HFFc6 (cell line): ENCODE measurements at regions not wholly inside any gene's neighbourhood (a gene's known extent, or its start where the extent isn't known, plus 50 kb on each side); places are given as distances from the start of the nearest gene placed in this dataset.

Source experiments
- DNase-seq: peaks from one replicate; pipeline ENCODE4 v3.0.0-alpha.2; 2018
- H3K27ac Mint-ChIP-seq: 2 replicates; pipeline ENCODE4 v1.8.0; 2020; ENCODE audit warnings: mild to moderate bottlenecking, mixed read lengths
- H3K27me3 Mint-ChIP-seq: 2 replicates; pipeline ENCODE4 v1.8.0; 2021; ENCODE audit warnings: mild to moderate bottlenecking, moderate library complexity, mixed read lengths; ENCODE audit not compliant: insufficient read depth
- H3K36me3 Mint-ChIP-seq: 2 replicates; pipeline ENCODE4 v1.8.0; 2021; ENCODE audit warnings: low read depth, mixed read lengths
- H3K4me1 Mint-ChIP-seq: 2 replicates; pipeline ENCODE4 v1.8.0; 2020; ENCODE audit warnings: low read depth, mixed read lengths
- H3K4me3 Mint-ChIP-seq: 2 replicates; pipeline ENCODE4 v1.8.0; 2020; ENCODE audit warnings: mild to moderate bottlenecking, moderate library complexity, mixed read lengths
- H3K9me3 Mint-ChIP-seq: 2 replicates; pipeline ENCODE4 v1.8.0; 2020; ENCODE audit warnings: mild to moderate bottlenecking, mixed read lengths
- TF ChIP-seq, protein P1 (sequence below): fragments of 200-600 bp; sonication (generic); IDR thresholded peaks from 2 replicates; pipeline ENCODE4 v1.5.0; 2021; ENCODE audit warnings: antibody characterized with exemption, mild to moderate bottlenecking

DNA sequence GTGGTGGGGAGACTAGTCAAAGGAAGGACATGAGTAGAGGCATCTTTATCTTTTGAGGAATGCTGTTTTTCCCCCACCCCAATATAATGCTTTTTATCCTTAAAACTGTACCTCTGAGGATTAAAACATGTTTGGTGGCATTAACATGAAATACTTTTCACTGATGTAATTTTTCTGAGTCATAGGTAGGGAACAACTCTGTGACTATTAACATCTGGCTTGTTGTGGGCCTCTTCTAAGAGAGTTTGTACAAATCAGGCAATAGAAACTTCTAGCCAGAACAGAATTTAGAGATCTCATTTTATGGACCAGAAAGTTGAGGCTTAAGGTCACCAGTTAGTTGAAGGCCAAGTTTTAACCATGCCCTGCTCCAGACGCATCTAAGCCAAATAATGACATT, 207.6 kb downstream of the SOX3 start:
- DNase-seq = no peak
- Mint-ChIP-seq H3K27me3 (no peaks in the 10 kb centered on the region), H3K36me3 (no peaks in the 10 kb centered on the region), H3K9me3 (peaks cover 17% of the 10 kb centered on the region; the same call in 1 of the 2 replicates), H3K4me3 (no peak overlapping the region), H3K4me1 (no peaks in the 10 kb centered on the region), H3K27ac (no peak overlapping the region)
- TF ChIP-seq, protein P1, sequence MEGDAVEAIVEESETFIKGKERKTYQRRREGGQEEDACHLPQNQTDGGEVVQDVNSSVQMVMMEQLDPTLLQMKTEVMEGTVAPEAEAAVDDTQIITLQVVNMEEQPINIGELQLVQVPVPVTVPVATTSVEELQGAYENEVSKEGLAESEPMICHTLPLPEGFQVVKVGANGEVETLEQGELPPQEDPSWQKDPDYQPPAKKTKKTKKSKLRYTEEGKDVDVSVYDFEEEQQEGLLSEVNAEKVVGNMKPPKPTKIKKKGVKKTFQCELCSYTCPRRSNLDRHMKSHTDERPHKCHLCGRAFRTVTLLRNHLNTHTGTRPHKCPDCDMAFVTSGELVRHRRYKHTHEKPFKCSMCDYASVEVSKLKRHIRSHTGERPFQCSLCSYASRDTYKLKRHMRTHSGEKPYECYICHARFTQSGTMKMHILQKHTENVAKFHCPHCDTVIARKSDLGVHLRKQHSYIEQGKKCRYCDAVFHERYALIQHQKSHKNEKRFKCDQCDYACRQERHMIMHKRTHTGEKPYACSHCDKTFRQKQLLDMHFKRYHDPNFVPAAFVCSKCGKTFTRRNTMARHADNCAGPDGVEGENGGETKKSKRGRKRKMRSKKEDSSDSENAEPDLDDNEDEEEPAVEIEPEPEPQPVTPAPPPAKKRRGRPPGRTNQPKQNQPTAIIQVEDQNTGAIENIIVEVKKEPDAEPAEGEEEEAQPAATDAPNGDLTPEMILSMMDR = no peak

DNA sequence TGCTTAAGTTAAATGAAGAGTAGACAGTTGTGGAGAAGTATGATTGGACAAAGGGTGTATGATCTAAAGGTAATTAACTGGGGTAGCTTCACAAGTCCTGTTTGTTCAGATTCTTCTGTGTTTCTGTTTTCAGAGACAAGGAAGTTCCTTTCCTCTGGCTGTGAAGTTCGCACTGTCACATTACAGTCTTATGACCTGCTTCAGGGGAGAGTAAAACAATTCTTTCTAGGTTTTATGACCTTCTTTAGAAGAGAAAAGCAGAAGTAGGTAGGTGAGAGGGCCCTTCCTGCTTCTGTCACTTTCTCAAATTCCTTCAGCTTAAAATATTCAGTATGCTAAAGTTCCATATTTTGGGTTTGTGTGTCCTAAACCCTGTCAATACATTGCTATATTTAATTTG, 211.9 kb downstream of the SOX3 start:
- Mint-ChIP-seq H3K27me3 (no peaks in the 10 kb centered on the region), H3K36me3 (no peaks in the 10 kb centered on the region), H3K4me3 (no peak overlapping the region), H3K27ac (no peak overlapping the region), H3K4me1 (no peaks in the 10 kb centered on the region), H3K9me3 (peaks cover 25% of the 10 kb centered on the region)
- TF ChIP-seq, protein P1 = no peak
- DNase-seq = no peak

DNA sequence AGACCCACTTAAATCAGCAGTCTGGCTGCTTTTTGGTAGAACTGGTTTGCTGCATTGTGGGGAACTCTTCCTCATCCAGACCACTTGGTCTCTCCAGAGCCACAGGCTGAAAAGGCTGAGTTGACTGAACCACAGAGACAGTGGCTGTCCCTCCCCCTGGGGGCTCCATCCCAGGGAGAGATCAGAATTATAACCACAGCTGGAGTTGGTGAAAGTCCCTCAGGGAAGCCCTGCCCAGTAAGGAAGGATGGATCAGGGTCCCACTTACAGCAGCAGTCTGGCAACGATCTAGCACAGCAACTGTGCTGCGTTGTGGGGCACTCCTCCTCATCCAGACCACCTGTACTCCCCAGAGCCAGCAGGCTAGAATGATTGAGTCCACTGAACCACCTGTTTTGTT, 212.7 kb downstream of the SOX3 start:
- Mint-ChIP-seq H3K4me1 (no peaks in the 10 kb centered on the region), H3K27me3 (no peaks in the 10 kb centered on the region), H3K9me3 (peaks cover 25% of the 10 kb centered on the region), H3K4me3 (no peak overlapping the region), H3K27ac (no peak overlapping the region), H3K36me3 (no peaks in the 10 kb centered on the region)
- TF ChIP-seq, protein P1 = no peak
- DNase-seq = no peak

DNA sequence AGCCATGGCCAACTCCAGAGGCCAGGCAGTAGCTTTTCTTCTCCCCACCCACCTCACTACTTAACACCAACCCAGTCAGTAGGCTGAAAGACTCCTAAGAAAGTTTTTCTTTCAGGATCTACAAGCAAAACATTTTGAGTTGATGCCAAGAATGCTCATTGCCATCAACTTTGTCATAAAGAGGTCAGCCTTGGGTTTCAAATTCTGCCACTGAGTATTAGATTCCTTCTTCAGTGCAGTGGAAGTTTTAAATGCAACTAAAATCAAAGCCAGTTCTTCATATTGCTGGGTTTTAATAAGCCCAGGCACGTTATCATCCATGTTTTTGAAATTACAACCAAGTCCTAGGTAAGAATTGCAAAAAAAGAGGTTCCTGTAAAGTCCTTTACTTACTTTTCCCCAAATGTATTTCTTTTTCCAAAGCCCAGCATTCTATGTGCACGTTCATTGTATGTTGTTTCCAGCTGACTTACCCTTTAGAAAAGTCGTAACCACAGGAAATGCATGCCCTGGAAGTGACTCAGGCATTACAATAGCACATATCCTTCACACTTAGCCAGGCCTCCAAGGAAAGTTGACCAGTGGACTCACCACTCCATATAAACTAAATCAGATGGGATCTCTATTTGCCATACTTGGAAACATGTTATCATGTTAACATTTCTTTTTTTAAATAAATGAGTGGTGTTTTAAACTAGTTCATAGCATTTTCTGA, 229.9 kb downstream of the SOX3 start:
- H3K4me1 Mint-ChIP-seq = no peaks in the 10 kb centered on the region
- no peak overlapping the region for H3K4me3 Mint-ChIP-seq
- DNase-seq = no peak
- H3K9me3 Mint-ChIP-seq = peaks cover 16% of the 10 kb centered on the region
- H3K36me3 Mint-ChIP-seq = no peaks in the 10 kb centered on the region
- H3K27me3 Mint-ChIP-seq = no peaks in the 10 kb centered on the region
- TF ChIP-seq, protein P1 = no peak
- H3K27ac Mint-ChIP-seq = no peak overlapping the region

DNA sequence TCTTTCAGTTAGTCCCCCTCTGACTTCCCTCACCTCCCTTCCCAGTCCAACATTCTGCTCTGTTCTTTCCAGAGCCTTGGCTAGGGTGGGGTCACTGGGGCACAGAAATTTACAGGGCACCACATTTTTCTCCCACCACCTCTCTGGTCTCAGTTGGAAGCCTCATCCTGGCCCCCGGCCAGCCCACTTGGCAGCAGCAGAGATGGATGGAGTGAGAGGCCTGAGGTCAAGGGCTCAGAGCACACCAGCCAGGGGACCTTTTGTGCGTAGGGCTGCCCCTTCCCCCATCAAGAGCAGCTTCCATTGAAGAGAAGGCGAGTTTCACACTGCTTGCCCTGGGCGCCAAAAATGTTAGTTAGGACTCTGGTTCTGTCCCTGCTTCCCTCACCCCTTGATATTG, 230.9 kb downstream of the SOX3 start:
- TF ChIP-seq, protein P1 = no peak
- no peak overlapping the region for H3K27ac Mint-ChIP-seq
- H3K27me3 Mint-ChIP-seq = peaks cover 2% of the 10 kb centered on the region; the same call in 1 of the 2 replicates
- H3K9me3 Mint-ChIP-seq = peaks cover 23% of the 10 kb centered on the region
- no peaks in the 10 kb centered on the region for H3K36me3 Mint-ChIP-seq
- H3K4me1 Mint-ChIP-seq = no peaks in the 10 kb centered on the region
- DNase-seq = no peak
- H3K4me3 Mint-ChIP-seq = no peak overlapping the region
